ENCODE measurements at regions not wholly inside any gene's neighbourhood (a gene's known extent, or its start where the extent isn't known, plus 50 kb on each side); places are given as distances from the start of the nearest gene placed in this dataset.
"Not testable (repeated sequence)": the region's sequence is repeated elsewhere in the genome, so short reads cannot be mapped to it uniquely, and the experiment has no call there.

GRCh38 chr1:189633658-189634057 is 844.0 kb downstream of the BRINP3 start:
- no peak for DNase-seq

- no peak for DNase-seq
Measured at GRCh38 chr1:189637041-189637440, 840.6 kb downstream of the BRINP3 start.

GRCh38 chr1:189644156-189644555 is 833.5 kb downstream of the BRINP3 start:
- DNase-seq = not testable (repeated sequence)

- no peak for DNase-seq
Measured at GRCh38 chr1:189644970-189645369, 832.7 kb downstream of the BRINP3 start.

GRCh38 chr1:189646066-189646465 is 831.6 kb downstream of the BRINP3 start:
- DNase-seq = no peak

GRCh38 chr1:189654906-189655305 is 822.8 kb downstream of the BRINP3 start:
- DNase-seq = no peak

GRCh38 chr1:189656628-189657530 is 820.8 kb downstream of the BRINP3 start:
- no peak for DNase-seq

GRCh38 chr1:189657715-189658114 is 819.9 kb downstream of the BRINP3 start:
- DNase-seq = no peak

GRCh38 chr1:189658381-189658780 is 819.3 kb downstream of the BRINP3 start:
- no peak for DNase-seq

GRCh38 chr1:189659731-189660130 is 817.9 kb downstream of the BRINP3 start:
- DNase-seq = no peak

- DNase-seq = no peak
Measured at GRCh38 chr1:189662190-189662589, 815.5 kb downstream of the BRINP3 start.

- no peak for DNase-seq
Measured at GRCh38 chr1:189669846-189670245, 807.8 kb downstream of the BRINP3 start.

GRCh38 chr1:189673217-189673616 is 804.4 kb downstream of the BRINP3 start:
- DNase-seq = no peak

- DNase-seq = no peak
Measured at GRCh38 chr1:189675712-189676244, 801.9 kb downstream of the BRINP3 start.

GRCh38 chr1:189678779-189679178 is 798.9 kb downstream of the BRINP3 start:
- DNase-seq = no peak

GRCh38 chr1:189681252-189681919 is 796.3 kb downstream of the BRINP3 start:
- no peak for DNase-seq

GRCh38 chr1:189682591-189682990 is 795.1 kb downstream of the BRINP3 start:
- no peak for DNase-seq

GRCh38 chr1:189686288-189686687 is 791.4 kb downstream of the BRINP3 start:
- DNase-seq = no peak

- no peak for DNase-seq
Measured at GRCh38 chr1:189693140-189693539, 784.5 kb downstream of the BRINP3 start.

- no peak for DNase-seq
Measured at GRCh38 chr1:189696297-189696696, 781.4 kb downstream of the BRINP3 start.

- DNase-seq = no peak
Measured at GRCh38 chr1:189697113-189697512, 780.6 kb downstream of the BRINP3 start.

GRCh38 chr1:189701606-189702005 is 776.1 kb downstream of the BRINP3 start:
- no peak for DNase-seq

GRCh38 chr1:189706594-189706993 is 771.1 kb downstream of the BRINP3 start:
- no peak for DNase-seq

- DNase-seq = no peak
Measured at GRCh38 chr1:189708674-189709073, 769.0 kb downstream of the BRINP3 start.

Data from central memory CD4-positive, alpha-beta T cell (primary cell).